GM13977 (cell line): ENCODE measurements at regions not wholly inside any gene's neighbourhood (a gene's known extent, or its start where the extent isn't known, plus 50 kb on each side); places are given as distances from the start of the nearest gene placed in this dataset.
"Not testable (repeated sequence)": the region's sequence is repeated elsewhere in the genome, so short reads cannot be mapped to it uniquely, and the experiment has no call there.

ENCODE experiments used
- DNase-seq: peaks from one replicate; pipeline ENCODE4 v3.0.0; 2012; ENCODE audit warnings: low spot score
- in situ Hi-C: fragments of 300-500 bp; cut with MboI; formaldehyde crosslinking; loops from one replicate; pipeline ENCODE4 v1.12.0; 2022; ENCODE audit warnings: low sequenced_read_pairs, low pct_unique_long_range_greater_than_20kb, mixed read lengths, inconsistent platforms; ENCODE audit not compliant: unreplicated experiment
- TF ChIP-seq, protein P1 (sequence below): IDR thresholded peaks from 2 replicates; pipeline ENCODE4 v1.5.1; 2012; ENCODE audit warnings: mild to moderate bottlenecking, control low read depth; ENCODE audit not compliant: insufficient read depth; ENCODE audit errors: extremely low read depth, missing control alignments

DNA sequence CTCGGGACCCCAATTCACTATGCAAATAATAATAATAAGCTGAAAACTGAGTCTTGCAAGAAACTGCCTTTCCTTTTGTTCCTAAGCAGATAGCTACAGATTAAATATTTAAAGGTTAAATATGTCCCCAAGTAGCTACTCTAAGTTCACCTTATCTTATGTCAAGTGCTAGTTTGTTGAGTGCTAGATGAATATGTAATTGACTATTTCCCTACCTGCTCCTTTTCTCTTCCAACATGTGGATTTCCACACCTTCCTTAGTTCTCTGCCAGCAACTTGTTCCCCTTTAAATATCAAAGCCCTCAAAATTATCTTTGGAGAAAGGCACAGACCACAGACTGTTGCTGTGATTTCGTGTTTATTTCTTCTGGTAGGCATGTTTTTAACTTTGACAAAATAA, 709.2 kb upstream of the SLITRK1 start:
- DNase-seq = no peak
- TF ChIP-seq, protein P1, sequence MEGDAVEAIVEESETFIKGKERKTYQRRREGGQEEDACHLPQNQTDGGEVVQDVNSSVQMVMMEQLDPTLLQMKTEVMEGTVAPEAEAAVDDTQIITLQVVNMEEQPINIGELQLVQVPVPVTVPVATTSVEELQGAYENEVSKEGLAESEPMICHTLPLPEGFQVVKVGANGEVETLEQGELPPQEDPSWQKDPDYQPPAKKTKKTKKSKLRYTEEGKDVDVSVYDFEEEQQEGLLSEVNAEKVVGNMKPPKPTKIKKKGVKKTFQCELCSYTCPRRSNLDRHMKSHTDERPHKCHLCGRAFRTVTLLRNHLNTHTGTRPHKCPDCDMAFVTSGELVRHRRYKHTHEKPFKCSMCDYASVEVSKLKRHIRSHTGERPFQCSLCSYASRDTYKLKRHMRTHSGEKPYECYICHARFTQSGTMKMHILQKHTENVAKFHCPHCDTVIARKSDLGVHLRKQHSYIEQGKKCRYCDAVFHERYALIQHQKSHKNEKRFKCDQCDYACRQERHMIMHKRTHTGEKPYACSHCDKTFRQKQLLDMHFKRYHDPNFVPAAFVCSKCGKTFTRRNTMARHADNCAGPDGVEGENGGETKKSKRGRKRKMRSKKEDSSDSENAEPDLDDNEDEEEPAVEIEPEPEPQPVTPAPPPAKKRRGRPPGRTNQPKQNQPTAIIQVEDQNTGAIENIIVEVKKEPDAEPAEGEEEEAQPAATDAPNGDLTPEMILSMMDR = no peak
- in situ Hi-C loops = no loop called here

DNA sequence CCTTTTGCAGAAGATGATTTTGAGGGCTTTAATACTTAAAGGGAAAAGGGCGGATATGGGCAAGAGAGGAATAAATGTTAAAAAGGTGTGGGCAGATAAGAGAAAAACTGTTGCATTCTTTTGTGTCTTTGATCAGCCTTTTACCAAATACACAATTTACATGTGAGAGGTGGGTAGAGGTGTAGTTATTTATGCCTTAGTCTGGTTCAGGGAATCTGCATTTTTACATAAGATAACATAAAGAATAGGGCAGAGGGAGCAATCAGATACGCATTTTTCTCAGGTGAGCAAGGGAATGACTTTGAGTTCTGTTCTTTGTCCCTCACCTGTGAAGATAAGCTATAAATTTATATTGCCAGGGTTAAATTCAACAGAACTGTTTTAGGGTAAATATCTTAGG, 708.4 kb upstream of the SLITRK1 start:
- TF ChIP-seq, protein P1 = no peak
- in situ Hi-C loops = no loop called here
- DNase-seq = no peak

DNA sequence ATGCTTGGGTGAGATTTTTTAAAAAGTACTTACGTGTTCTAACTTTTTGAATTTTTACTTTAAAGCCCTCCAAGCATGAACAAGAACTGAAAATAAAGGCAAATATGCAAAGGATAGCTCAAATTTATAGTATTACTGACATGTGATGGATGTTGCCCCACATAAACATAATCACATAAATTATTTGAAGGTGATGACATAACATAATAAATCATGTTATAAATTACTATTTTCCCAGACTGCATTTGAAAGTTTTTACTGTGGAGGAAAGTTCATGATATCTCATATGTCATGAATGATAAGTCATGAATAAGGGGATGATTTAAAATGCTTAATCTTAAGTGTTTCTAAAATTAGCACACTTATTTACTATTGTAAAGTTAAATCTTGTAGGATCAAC, 705.7 kb upstream of the SLITRK1 start:
- no peak for DNase-seq
- in situ Hi-C loops = no loop called here
- TF ChIP-seq, protein P1 = no peak

DNA sequence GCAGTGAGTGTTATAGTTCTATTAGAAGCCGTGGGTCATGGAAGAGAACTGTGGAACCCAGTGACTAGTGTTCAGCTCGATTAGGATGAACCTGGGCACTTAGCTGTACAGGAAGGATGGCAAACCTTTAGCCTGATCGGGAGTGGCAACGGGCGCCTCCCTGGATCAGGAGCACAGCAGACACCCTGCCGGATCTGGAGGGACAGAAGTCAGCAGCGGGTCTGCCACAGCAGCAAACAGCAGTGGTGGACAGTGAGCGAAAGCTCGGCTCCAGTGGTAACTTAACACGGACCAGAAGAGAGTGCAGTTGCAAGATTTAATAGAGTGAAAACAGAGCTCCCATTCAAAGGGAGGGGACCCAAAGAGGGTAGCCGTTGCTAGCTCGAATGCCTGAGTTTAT, 697.6 kb upstream of the SLITRK1 start:
- DNase-seq, in situ Hi-C loops: not testable (repeated sequence)

DNA sequence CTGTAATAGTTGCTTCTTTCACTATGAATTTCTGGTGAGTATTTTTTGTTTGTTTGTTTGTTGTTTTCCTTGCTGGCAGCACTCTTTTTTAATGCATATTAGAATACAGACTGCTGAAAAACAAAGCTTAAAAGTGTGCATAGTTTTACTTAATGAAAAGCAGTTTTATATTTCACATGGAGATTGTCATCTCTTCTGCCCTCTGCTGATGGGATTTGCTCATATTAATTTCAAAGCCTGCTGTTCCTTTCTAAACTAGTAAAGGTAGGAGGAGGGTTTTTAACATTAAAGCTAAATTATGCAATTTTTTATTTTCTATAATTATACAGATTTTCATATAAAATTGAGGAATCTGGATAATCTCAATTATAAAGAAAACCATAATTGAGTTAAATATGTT, 692.6 kb upstream of the SLITRK1 start:
- TF ChIP-seq, protein P1 = no peak
- in situ Hi-C loops = no loop called here
- no peak for DNase-seq

DNA sequence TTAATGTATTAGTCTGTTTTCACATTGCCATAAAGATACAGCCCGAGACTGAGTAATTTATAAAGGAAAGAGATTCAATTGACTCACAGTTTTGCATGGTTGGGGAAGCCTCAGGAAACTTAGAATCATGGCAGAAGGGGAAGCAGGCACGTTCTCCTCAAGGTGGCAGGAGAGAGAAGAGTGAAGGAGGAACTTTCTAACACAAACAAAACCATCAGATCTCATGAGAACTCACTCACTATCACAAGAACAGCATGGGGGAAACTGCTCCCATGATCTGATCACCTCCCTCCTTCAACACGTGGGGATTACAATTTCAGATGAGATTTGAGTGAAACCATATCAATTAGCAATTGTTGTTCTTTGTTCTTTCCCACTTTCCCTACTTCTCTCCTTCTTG, 689.0 kb upstream of the SLITRK1 start:
- in situ Hi-C loops = no loop called here
- TF ChIP-seq, protein P1 = no peak
- DNase-seq = no peak

DNA sequence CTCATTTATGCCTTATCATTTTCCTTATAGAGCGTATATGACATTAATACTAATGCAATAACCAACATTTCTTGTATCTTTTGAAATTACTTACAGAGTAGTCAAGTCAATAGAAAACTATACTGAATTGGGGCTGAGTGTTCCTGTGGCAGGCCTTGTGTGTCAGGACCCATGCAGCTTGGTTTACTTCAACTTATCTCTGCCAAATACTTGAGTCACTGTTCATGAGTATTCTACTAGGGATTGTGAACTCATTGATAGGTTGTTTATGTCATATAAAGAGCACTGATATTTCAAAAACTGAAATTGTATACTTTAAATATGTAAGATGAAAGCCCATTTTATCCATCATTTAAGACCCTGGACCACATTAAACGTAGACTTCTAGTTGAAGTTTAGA, 688.6 kb upstream of the SLITRK1 start:
- TF ChIP-seq, protein P1 = no peak
- DNase-seq = no peak
- in situ Hi-C loops = no loop called here
